OCI-LY7 (cell line): ENCODE measurements at regions not wholly inside any gene's neighbourhood (a gene's known extent, or its start where the extent isn't known, plus 50 kb on each side); places are given as distances from the start of the nearest gene placed in this dataset.

ENCODE experiments used
- CTCF ChIP-seq: fragments of 200-600 bp; sonication (generic); conservative IDR thresholded peaks from 2 replicates; pipeline ENCODE4 v1.5.1; 2014; ENCODE audit warnings: mild to moderate bottlenecking, antibody characterized with exemption, low read length, moderate library complexity, mixed read lengths
- EZH2phosphoT487 ChIP-seq: fragments of 200-600 bp; sonication (generic); IDR thresholded peaks from 2 replicates; pipeline ENCODE4 v1.6.1; 2018; ENCODE audit warnings: low read depth, borderline replicate concordance, mild to moderate bottlenecking, mixed run types, antibody characterized with exemption, low read length, moderate library complexity, mixed read lengths

GRCh38 chr2:226413498-226414130, 386.0 kb downstream of the IRS1 start:
- TF ChIP-seq CTCF: no peak
- no peak for TF ChIP-seq EZH2phosphoT487
